HCT116 (cell line): ENCODE measurements at regions not wholly inside any gene's neighbourhood (a gene's known extent, or its start where the extent isn't known, plus 50 kb on each side); places are given as distances from the start of the nearest gene placed in this dataset.

Experiments used
- ATAC-seq: fragments of 200-7000 bp; cut with Tn5 transposase; 2 replicates; pipeline ENCODE4 v1.9.1; 2020; ENCODE audit warnings: mild to moderate bottlenecking, moderate library complexity
- BruUV-seq: library from RNA; stranded (reverse); fragments of 400-500 nt; replicated peaks from 2 replicates; lab custom pipeline; 2021; lab: Mats Ljungman, UMichigan
- CTCF ChIA-PET: fragments of 300-600 bp; sonication (Branson Sonifier 250); formaldehyde crosslinking; loops from one replicate; lab custom pipeline; 2021; ENCODE audit warnings: antibody characterized with exemption; lab: Charles Lee
- POLR2A ChIA-PET: fragments of 300-600, 350-600 bp; sonication (Branson Sonifier 250); formaldehyde crosslinking; loops from one replicate; lab custom pipeline; 2021; ENCODE audit warnings: antibody characterized with exemption; lab: Charles Lee
- RAD21 ChIA-PET, 2 experiments: fragments of 300-600 bp; sonication (Branson Sonifier 250); formaldehyde crosslinking; loops; one replicate each; lab custom pipeline; 2023; ENCODE audit warnings: low total read pairs in 2 of 2; ENCODE audit not compliant: uncharacterized antibody in 2 of 2, unreplicated experiment in 2 of 2, low non-redundant PET in 1 of 2; lab: Charles Lee
- DNase-seq: peaks from one replicate; pipeline ENCODE4 v3.0.0-alpha.2; 2010; ENCODE audit warnings: low read depth, low spot score
- H2AFZ ChIP-seq: fragments of 200-600 bp; shearing (Covaris generic), sonication (generic); 2 replicates; pipeline ENCODE4 v1.6.1; 2017; ENCODE audit warnings: low read depth, mixed run types, mixed read lengths, antibody characterized with exemption, low read length; ENCODE audit not compliant: poor library complexity, severe bottlenecking
- H3K27ac ChIP-seq: 2 replicates; pipeline ENCODE4 v1.5.1; 2012; ENCODE audit warnings: low read depth, low read length
- H3K27me3 ChIP-seq: fragments of 200-600 bp; sonication (generic); 2 replicates; pipeline ENCODE4 v1.6.1; 2016; ENCODE audit warnings: mixed run types, low read length, mixed read lengths; ENCODE audit not compliant: insufficient read depth
- H3K36me3 ChIP-seq, 2 experiments: fragments of 200-500 bp in 1 of 2; fragments of 200-600 bp in 1 of 2; sonication (Bioruptor generic) in 1 of 2; sonication (generic) in 1 of 2; 2 replicates each; pipeline versions ENCODE4 v1.5.1 to v1.6.1; 2014 to 2016; ENCODE audit warnings: low read length in 2 of 2, inconsistent platforms in 1 of 2, mixed read lengths in 1 of 2, mixed run types in 1 of 2; ENCODE audit not compliant: insufficient read depth in 2 of 2, control insufficient read depth in 1 of 2
- H3K4me1 ChIP-seq, 2 experiments: fragments of 200-600 bp in 1 of 2; sonication (generic) in 1 of 2; 2 replicates each; pipeline versions ENCODE4 v1.5.1 to v1.6.1; 2012 to 2017; ENCODE audit warnings: low read length in 2 of 2, inconsistent platforms in 1 of 2, mild to moderate bottlenecking in 1 of 2, mixed read lengths in 1 of 2, mixed run types in 1 of 2, moderate library complexity in 1 of 2; ENCODE audit not compliant: insufficient read depth in 2 of 2, control insufficient read depth in 1 of 2
- H3K4me2 ChIP-seq: fragments of 200-600 bp; sonication (generic); 2 replicates; pipeline ENCODE4 v1.6.1; 2017; ENCODE audit warnings: mixed run types, low read length, mixed read lengths
- H3K4me3 ChIP-seq, 2 experiments: fragments of 200-600 bp in 1 of 2; sonication (generic) in 1 of 2; replicated peaks in 1 of 2; 2 replicates each; pipeline ENCODE4 v1.5.1; 2011 to 2016; ENCODE audit warnings: low read length in 2 of 2, control low read depth in 1 of 2, low read depth in 1 of 2, mild to moderate bottlenecking in 1 of 2, mixed read lengths in 1 of 2, mixed run types in 1 of 2
- H3K79me2 ChIP-seq: fragments of 200-600 bp; sonication (generic); 2 replicates; pipeline ENCODE4 v1.6.1; 2017; ENCODE audit warnings: mild to moderate bottlenecking, mixed run types, low read length, moderate library complexity, mixed read lengths; ENCODE audit not compliant: insufficient read depth
- H3K9ac ChIP-seq: fragments of 200-600 bp; sonication (generic); 2 replicates; pipeline ENCODE4 v1.6.1; 2016; ENCODE audit warnings: low read length, mixed read lengths
- H3K9me2 ChIP-seq: fragments of 200-600 bp; sonication (generic), shearing (Covaris generic); 2 replicates; pipeline ENCODE4 v1.6.1; 2017; ENCODE audit warnings: mixed run types, mild to moderate bottlenecking, moderate library complexity; ENCODE audit not compliant: insufficient read depth
- H3K9me3 ChIP-seq, 2 experiments: fragments of 200-500 bp in 1 of 2; fragments of 200-600 bp in 1 of 2; sonication (Bioruptor generic) in 1 of 2; sonication (generic) in 1 of 2; 2 replicates each; pipeline ENCODE4 v1.6.1; 2014 to 2017; ENCODE audit warnings: low read length in 2 of 2, mixed read lengths in 2 of 2, inconsistent platforms in 1 of 2, low read depth in 1 of 2, mild to moderate bottlenecking in 1 of 2, mixed run types in 1 of 2, moderate library complexity in 1 of 2; ENCODE audit not compliant: control insufficient read depth in 1 of 2, insufficient read depth in 1 of 2
- H4K20me1 ChIP-seq: fragments of 200-600 bp; sonication (generic), shearing (Covaris generic); 2 replicates; pipeline ENCODE4 v1.6.1; 2017; ENCODE audit warnings: mixed run types, mild to moderate bottlenecking, moderate library complexity; ENCODE audit not compliant: insufficient read depth
- CEBPB ChIP-seq: IDR thresholded peaks from 2 replicates; pipeline ENCODE4 v1.6.1; 2012; ENCODE audit warnings: low read depth
- CTCF ChIP-seq, 3 experiments: fragments of 200-600 bp in 1 of 3; sonication (generic) in 1 of 3; IDR thresholded peaks in 2 of 3; conservative IDR thresholded peaks in 1 of 3; 2 replicates each; pipeline ENCODE4 v1.5.1; 2012 to 2017; ENCODE audit warnings: low read depth in 2 of 3, low read length in 2 of 3, antibody characterized with exemption in 1 of 3, borderline replicate concordance in 1 of 3, control low read depth in 1 of 3, mild to moderate bottlenecking in 1 of 3, mixed read lengths in 1 of 3, mixed run types in 1 of 3, moderate library complexity in 1 of 3; ENCODE audit not compliant: insufficient read depth in 1 of 3
- ELF1 ChIP-seq: IDR thresholded peaks from 2 replicates; pipeline ENCODE4 v1.6.1; 2012; ENCODE audit warnings: low read depth, borderline replicate concordance
- SP1 ChIP-seq: IDR thresholded peaks from 2 replicates; pipeline ENCODE4 v1.6.1; 2012; ENCODE audit warnings: low read depth
- TCF7L2 ChIP-seq: IDR thresholded peaks from 2 replicates; pipeline ENCODE4 v1.7.0; 2011; ENCODE audit warnings: borderline replicate concordance, inconsistent platforms; ENCODE audit not compliant: insufficient read depth, insufficient read length; ENCODE audit errors: extremely low read depth
- ZFX ChIP-seq: fragments of 450-650 bp; IDR thresholded peaks from 2 replicates; pipeline ENCODE4 v1.6.1; 2017
- ZNF274 ChIP-seq: fragments of 200-500 bp; sonication (Bioruptor generic); IDR thresholded peaks from 2 replicates; pipeline ENCODE4 v1.6.1; 2014; ENCODE audit warnings: mild to moderate bottlenecking, low read depth, low read length, inconsistent platforms
- intact Hi-C: fragments of 100-400 bp; cut with micrococcal nuclease; formaldehyde crosslinking; loops from 2 replicates; pipeline ENCODE4 v1.10.0; 2022

- ATAC-seq = no peak; the same call in 1 of the 2 replicates
- H3K36me3 ChIP-seq = no peaks in the 10 kb centered on the region
- RAD21 ChIA-PET = no interaction called here
- no peaks in the 10 kb centered on the region for H3K27me3 ChIP-seq
- no peaks in the 10 kb centered on the region for H4K20me1 ChIP-seq
- no peak overlapping the region for H2AFZ ChIP-seq
- H3K9me2 ChIP-seq = no peaks in the 10 kb centered on the region
- H3K4me3 ChIP-seq = no peak overlapping the region
- no peaks in the 10 kb centered on the region for H3K9me3 ChIP-seq
- no peak for TF ChIP-seq ELF1
- peak; percentile 68 for TF ChIP-seq CEBPB
- TF ChIP-seq ZNF274 = no peak
- TF ChIP-seq TCF7L2 = no peak
- no peak for TF ChIP-seq CTCF (IDR thresholded peaks at IDR 0.05 in 2 of 3, conservative IDR thresholded peaks at IDR 0.05 in 1 of 3; ENCODE audit: borderline replicate concordance in 1 of 3, insufficient read depth in 1 of 3, low read depth in 2 of 3, low read length in 2 of 3)
- TF ChIP-seq ZFX = no peak
- no peak for TF ChIP-seq SP1
- TF ChIP-seq, all 23 proteins: peak for 1
- ChIA-PET POLR2A (no interaction called here), CTCF (no interaction called here)
- no TSS peak for BruUV-seq
- intact Hi-C loops = no loop called here
- peaks cover 0 to 25% of the 10 kb centered on the region in 2 experiments; a peak in 1 of 4 replicates for H3K4me1 ChIP-seq
- H3K4me2 ChIP-seq = no peak overlapping the region
- DNase-seq = no peak
- H3K79me2 ChIP-seq = no peaks in the 10 kb centered on the region
- H3K9ac ChIP-seq = no peak overlapping the region
- H3K27ac ChIP-seq = no peak overlapping the region
These were observed 88.0 kb upstream of the F3 start for GRCh38 chr1:94629259-94630181.
